H9 (cell line): ENCODE measurements at regions not wholly inside any gene's neighbourhood (a gene's known extent, or its start where the extent isn't known, plus 50 kb on each side); places are given as distances from the start of the nearest gene placed in this dataset.
"Not testable (repeated sequence)": the region's sequence is repeated elsewhere in the genome, so short reads cannot be mapped to it uniquely, and the experiment has no call there.

Source experiments
- DNase-seq: peaks from one replicate; pipeline ENCODE4 v3.0.0-alpha.2; 2017
- H2AFZ ChIP-seq: one replicate; pipeline ENCODE4 v1.6.1; 2013; ENCODE audit warnings: mild to moderate bottlenecking, low read length, control low read depth, moderate library complexity
- H2AK5ac ChIP-seq: 2 replicates; pipeline ENCODE4 v1.6.1; 2013; ENCODE audit warnings: low read length, control low read depth, mixed read lengths; ENCODE audit not compliant: insufficient read length
- H2BK120ac ChIP-seq: one replicate; pipeline ENCODE4 v1.6.1; 2013; ENCODE audit warnings: low read depth, mild to moderate bottlenecking, low read length, control low read depth, inconsistent platforms; ENCODE audit not compliant: poor library complexity, severe bottlenecking
- H2BK12ac ChIP-seq: 2 replicates; pipeline ENCODE4 v1.6.1; 2013; ENCODE audit warnings: low read length, control low read depth, mixed read lengths, low read depth; ENCODE audit not compliant: insufficient read length
- H2BK15ac ChIP-seq: 2 replicates; pipeline ENCODE4 v1.6.1; 2013; ENCODE audit warnings: low read depth, low read length, control low read depth
- H2BK20ac ChIP-seq: one replicate; pipeline ENCODE4 v1.6.1; 2013; ENCODE audit warnings: low read depth, mild to moderate bottlenecking, low read length, control low read depth, inconsistent platforms; ENCODE audit not compliant: poor library complexity, severe bottlenecking
- H2BK5ac ChIP-seq: 2 replicates; pipeline ENCODE4 v1.6.1; 2013; ENCODE audit warnings: low read length, control low read depth, mixed read lengths; ENCODE audit not compliant: insufficient read length
- H3K14ac ChIP-seq: 2 replicates; pipeline ENCODE4 v1.6.1; 2013; ENCODE audit warnings: low read length, control low read depth; ENCODE audit not compliant: insufficient read depth
- H3K18ac ChIP-seq: 2 replicates; pipeline ENCODE4 v1.6.1; 2013; ENCODE audit warnings: low read depth, mild to moderate bottlenecking, mixed read lengths, low read length, control low read depth; ENCODE audit not compliant: insufficient read length
- H3K23ac ChIP-seq: 2 replicates; pipeline ENCODE4 v1.6.1; 2013; ENCODE audit warnings: low read length, control low read depth, mixed read lengths, low read depth; ENCODE audit not compliant: insufficient read length
- H3K23me2 ChIP-seq: 2 replicates; pipeline ENCODE4 v1.6.1; 2013; ENCODE audit warnings: low read depth, mild to moderate bottlenecking, mixed read lengths, low read length, control low read depth; ENCODE audit not compliant: insufficient read length, poor library complexity, severe bottlenecking
- H3K27ac ChIP-seq: 2 replicates; pipeline ENCODE4 v1.5.1; 2013; ENCODE audit warnings: low read length, control low read depth, mixed read lengths, low read depth; ENCODE audit not compliant: insufficient read length
- H3K27me3 ChIP-seq: 2 replicates; pipeline ENCODE4 v1.6.1; 2013; ENCODE audit warnings: low read length, control low read depth, inconsistent platforms; ENCODE audit not compliant: insufficient read depth
- H3K4ac ChIP-seq: 2 replicates; pipeline ENCODE4 v1.6.1; 2013; ENCODE audit warnings: low read depth, mild to moderate bottlenecking, control low read depth, inconsistent platforms, low read length, moderate library complexity
- H3K4me1 ChIP-seq: 2 replicates; pipeline ENCODE4 v1.6.1; 2013; ENCODE audit warnings: low read length, control low read depth, inconsistent platforms; ENCODE audit not compliant: insufficient read depth
- H3K4me2 ChIP-seq: 2 replicates; pipeline ENCODE4 v1.6.1; 2013; ENCODE audit warnings: low read length, control low read depth, mixed read lengths; ENCODE audit not compliant: insufficient read length, insufficient read depth
- H3K56ac ChIP-seq: 2 replicates; pipeline ENCODE4 v1.6.1; 2013; ENCODE audit warnings: low read depth, mild to moderate bottlenecking, mixed read lengths, low read length, control low read depth; ENCODE audit not compliant: insufficient read length
- H3K79me1 ChIP-seq: 2 replicates; pipeline ENCODE4 v1.6.1; 2013; ENCODE audit warnings: low read depth, mild to moderate bottlenecking, moderate library complexity, low read length, control low read depth, inconsistent platforms; ENCODE audit not compliant: insufficient read depth, poor library complexity, severe bottlenecking
- H3K79me2 ChIP-seq: 2 replicates; pipeline ENCODE4 v1.6.1; 2013; ENCODE audit warnings: low read length, control low read depth, inconsistent platforms; ENCODE audit not compliant: insufficient read depth
- H3K9ac ChIP-seq: 2 replicates; pipeline ENCODE4 v1.6.1; 2013; ENCODE audit warnings: low read length, control low read depth, mixed read lengths; ENCODE audit not compliant: insufficient read length; ENCODE audit errors: extremely low read depth
- H3K9me3 ChIP-seq: one replicate; pipeline ENCODE4 v1.6.1; 2013; ENCODE audit warnings: low read depth, low read length, inconsistent platforms; ENCODE audit not compliant: control insufficient read depth
- H3T11ph ChIP-seq: one replicate; pipeline ENCODE4 v1.6.1; 2013; ENCODE audit warnings: mild to moderate bottlenecking, low read length, control low read depth, inconsistent platforms
- H4K20me1 ChIP-seq: one replicate; pipeline ENCODE4 v1.6.1; 2013; ENCODE audit not compliant: control insufficient read depth, insufficient read length, insufficient read depth
- H4K5ac ChIP-seq: 2 replicates; pipeline ENCODE4 v1.6.1; 2013; ENCODE audit warnings: low read depth, mild to moderate bottlenecking, mixed read lengths, low read length, control low read depth; ENCODE audit not compliant: insufficient read length
- H4K8ac ChIP-seq: replicated peaks from 2 replicates; pipeline ENCODE4 v1.6.1; 2013; ENCODE audit warnings: low read length, control low read depth, mixed read lengths, low read depth; ENCODE audit not compliant: insufficient read length
- H4K91ac ChIP-seq: 2 replicates; pipeline ENCODE4 v1.6.1; 2013; ENCODE audit warnings: low read depth, mild to moderate bottlenecking, moderate library complexity, mixed read lengths, low read length, control low read depth; ENCODE audit not compliant: insufficient read length
- H3K27ac Mint-ChIP-seq, 3 experiments: 2 replicates in 2 of 3; 3 replicates in 1 of 3; pipeline ENCODE4 v1.8.0; 2020 to 2021; ENCODE audit warnings: mixed read lengths in 3 of 3, mild to moderate bottlenecking in 1 of 3, moderate library complexity in 1 of 3
- H3K27me3 Mint-ChIP-seq: 2 replicates; pipeline ENCODE4 v1.8.0; 2021; ENCODE audit warnings: low read depth, mild to moderate bottlenecking, moderate library complexity, mixed read lengths
- H3K36me3 Mint-ChIP-seq, 3 experiments: 2 replicates in 2 of 3; 3 replicates in 1 of 3; pipeline ENCODE4 v1.8.0; 2020 to 2021; ENCODE audit warnings: low read depth in 3 of 3, mixed read lengths in 3 of 3; ENCODE audit not compliant: insufficient read depth in 1 of 3
- H3K4me1 Mint-ChIP-seq, 2 experiments: 2 replicates each; pipeline ENCODE4 v1.8.0; 2020; ENCODE audit warnings: mixed read lengths in 2 of 2
- H3K4me3 Mint-ChIP-seq, 2 experiments: 2 replicates in 1 of 2; 3 replicates in 1 of 2; pipeline ENCODE4 v1.8.0; 2020 to 2021; ENCODE audit warnings: mild to moderate bottlenecking in 2 of 2, mixed read lengths in 2 of 2, moderate library complexity in 1 of 2
- H3K9me3 Mint-ChIP-seq, 2 experiments: 2 replicates in 1 of 2; 3 replicates in 1 of 2; pipeline ENCODE4 v1.8.0; 2020; ENCODE audit warnings: mild to moderate bottlenecking in 2 of 2, mixed read lengths in 2 of 2, moderate library complexity in 1 of 2
- CTCF ChIP-seq: fragments of 200-600 bp; sonication (generic); conservative IDR thresholded peaks from 3 replicates; pipeline ENCODE4 v1.8.0; 2021; ENCODE audit warnings: antibody characterized with exemption, mild to moderate bottlenecking
- WGBS: extraction: QIAGEN DNeasy Blood & Tissue Kit; methylation state at CpG from one replicate; pipeline ENCODE4 v1.1.7; 2013; ENCODE audit warnings: missing lambda C conversion rate, low lambda C conversion rate, mixed read lengths; ENCODE audit not compliant: insufficient read length; ENCODE audit errors: extremely low coverage; 5-methylcytosine and 5-hydroxymethylcytosine counted together

- Histone ChIP-seq H2BK20ac (no peak overlapping the region), H2BK5ac (no peak overlapping the region), H3K56ac (no peak overlapping the region), H2AK5ac (no peak overlapping the region), H3K14ac (no peak overlapping the region), H3T11ph (no peak overlapping the region), H3K18ac (no peak overlapping the region), H3K23ac (no peak overlapping the region), H3K27ac (no peak overlapping the region), H2BK15ac (no peak overlapping the region), H4K20me1 (no peaks in the 10 kb centered on the region), H3K4ac (no peak overlapping the region), H4K5ac (no peak overlapping the region), H3K79me2 (no peaks in the 10 kb centered on the region), H4K8ac (no peak overlapping the region), H3K4me2 (no peak overlapping the region), H3K9ac (no peak overlapping the region), H4K91ac (no peak overlapping the region), H3K79me1 (no peaks in the 10 kb centered on the region), H3K4me1 (no peaks in the 10 kb centered on the region), H3K23me2 (no peaks in the 10 kb centered on the region), H3K9me3 (no peaks in the 10 kb centered on the region), H2BK120ac (no peak overlapping the region), H3K27me3 (no peaks in the 10 kb centered on the region), H2AFZ (no peak overlapping the region), H2BK12ac (no peak overlapping the region)
- WGBS: no CpG with 5 or more reads among the region's 3 CpGs
- Mint-ChIP-seq H3K4me1 (peaks cover 5 to 8% of the 10 kb centered on the region in 2 experiments; a peak in 3 of 4 replicates), H3K9me3 (no peaks in the 10 kb centered on the region), H3K4me3 (no peak overlapping the region), H3K36me3 (no peaks in the 10 kb centered on the region), H3K27me3 (no peaks in the 10 kb centered on the region; the same call in none of the 2 replicates), H3K27ac (no peak overlapping the region)
- no peak for DNase-seq
- TF ChIP-seq CTCF: no peak
These were observed 156.9 kb downstream of the GPX5 start for GRCh38 chr6:28682542-28682941.

GRCh38 chr6:28682956-28683685, 157.4 kb downstream of the GPX5 start:
- not testable (repeated sequence) for H3K9me3 Mint-ChIP-seq, H3K27ac Mint-ChIP-seq, H3K27me3 Mint-ChIP-seq, H2AK5ac ChIP-seq, H2BK15ac ChIP-seq, H3K4me1 ChIP-seq, H3K9ac ChIP-seq, H3K79me2 ChIP-seq, H3K18ac ChIP-seq, H3K56ac ChIP-seq, H2BK5ac ChIP-seq, H2BK20ac ChIP-seq, H3K4ac ChIP-seq, H3K4me2 ChIP-seq, H4K8ac ChIP-seq, H2BK12ac ChIP-seq, H3K27me3 ChIP-seq, H2AFZ ChIP-seq, H3K4me3 Mint-ChIP-seq, H3K23ac ChIP-seq, H3K27ac ChIP-seq, H3K9me3 ChIP-seq, H4K20me1 ChIP-seq, H3K14ac ChIP-seq, DNase-seq, H3T11ph ChIP-seq, H4K91ac ChIP-seq, H3K23me2 ChIP-seq, H3K79me1 ChIP-seq, H3K36me3 Mint-ChIP-seq, H4K5ac ChIP-seq, H2BK120ac ChIP-seq, H3K4me1 Mint-ChIP-seq
- no CpG with 5 or more reads among the region's 16 CpGs for whole genome bisulfite sequencing
